Pons (tissue), 1 donor: ENCODE measurements at regions not wholly inside any gene's neighbourhood (a gene's known extent, or its start where the extent isn't known, plus 50 kb on each side); places are given as distances from the start of the nearest gene placed in this dataset.

ENCODE experiments used
- DNase-seq: peaks from one replicate; pipeline ENCODE4 v3.0.0-alpha.2; 2016; ENCODE audit warnings: low spot score

DNA sequence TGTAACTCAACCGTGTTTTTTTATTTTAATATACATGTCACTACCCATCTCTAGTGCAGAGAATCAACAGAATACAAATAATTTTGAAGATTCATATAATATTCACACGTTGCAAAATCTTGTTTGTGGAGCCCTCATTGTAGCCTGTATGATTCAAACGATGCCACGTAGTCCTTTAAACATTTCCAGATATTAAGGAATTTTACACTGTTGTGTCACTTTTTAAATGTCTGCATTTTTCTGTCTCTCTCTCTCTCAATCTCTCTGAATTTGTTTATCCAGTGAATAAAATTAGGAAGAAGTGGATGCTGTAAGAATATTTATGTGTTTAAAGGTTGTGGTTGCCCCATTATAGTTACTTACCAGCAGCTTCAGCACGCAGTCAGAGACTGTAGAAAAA lies 262.0 kb downstream of the PAX1 start:
- no peak for DNase-seq

DNA sequence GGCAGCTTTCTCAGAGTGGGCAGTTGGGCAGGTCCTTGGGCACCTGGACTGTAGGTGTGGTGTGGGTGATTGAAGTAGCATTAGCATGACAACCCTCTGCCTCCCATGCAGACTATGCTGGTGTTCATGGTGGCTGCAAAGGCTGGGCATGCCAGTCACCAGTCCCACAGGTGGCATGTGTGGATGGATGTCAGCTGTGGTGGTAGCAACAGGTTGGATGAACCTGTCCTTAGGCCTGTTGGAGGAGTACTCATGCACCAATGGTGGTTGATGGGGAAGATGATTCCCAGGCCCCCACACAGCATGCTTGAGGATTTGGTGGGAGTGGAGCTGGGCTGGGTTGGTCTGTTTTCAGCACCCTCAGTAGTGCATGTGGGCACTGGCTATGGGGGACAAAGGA lies 251.1 kb downstream of the PAX1 start:
- DNase-seq, result no peak

DNA sequence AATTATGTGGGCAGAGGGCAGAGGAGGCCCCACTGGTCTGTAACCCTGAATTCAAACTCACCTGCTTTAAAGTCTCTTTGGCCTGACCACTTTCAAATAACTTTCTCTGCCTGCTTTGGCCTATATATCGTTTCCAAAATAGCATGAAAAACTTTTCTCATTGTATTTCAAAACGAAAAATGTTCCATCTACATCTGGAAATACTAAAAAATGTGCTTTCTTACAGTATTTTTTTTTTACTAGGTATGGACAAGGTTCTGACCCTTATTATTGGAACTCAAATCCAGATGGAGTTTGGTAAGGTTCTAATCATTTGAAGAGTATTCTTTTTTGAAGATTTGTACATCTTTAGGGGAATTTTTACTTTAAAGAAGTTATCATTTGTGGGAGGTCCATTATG lies 241.9 kb downstream of the PAX1 start:
- no peak for DNase-seq

DNA sequence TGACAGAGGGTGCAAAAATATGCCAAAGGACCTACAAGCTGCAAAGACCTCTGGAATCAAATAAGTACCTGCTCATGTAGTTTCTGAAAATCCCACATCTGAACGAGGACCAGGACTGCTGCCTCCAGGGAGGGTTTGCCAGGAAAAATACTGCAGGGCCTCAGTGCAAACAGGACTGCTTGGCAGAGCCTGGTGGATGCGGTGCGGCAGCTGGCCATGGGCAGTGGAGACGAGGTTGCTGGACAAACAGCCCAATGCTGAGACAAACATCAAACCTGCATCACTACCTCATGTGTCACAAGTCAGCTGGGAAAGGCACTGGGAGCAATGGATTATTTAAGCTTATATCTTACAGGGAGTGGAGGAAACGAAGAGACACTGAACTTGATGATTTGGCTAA lies 238.8 kb downstream of the PAX1 start:
- DNase-seq, result peak; percentile 22

DNA sequence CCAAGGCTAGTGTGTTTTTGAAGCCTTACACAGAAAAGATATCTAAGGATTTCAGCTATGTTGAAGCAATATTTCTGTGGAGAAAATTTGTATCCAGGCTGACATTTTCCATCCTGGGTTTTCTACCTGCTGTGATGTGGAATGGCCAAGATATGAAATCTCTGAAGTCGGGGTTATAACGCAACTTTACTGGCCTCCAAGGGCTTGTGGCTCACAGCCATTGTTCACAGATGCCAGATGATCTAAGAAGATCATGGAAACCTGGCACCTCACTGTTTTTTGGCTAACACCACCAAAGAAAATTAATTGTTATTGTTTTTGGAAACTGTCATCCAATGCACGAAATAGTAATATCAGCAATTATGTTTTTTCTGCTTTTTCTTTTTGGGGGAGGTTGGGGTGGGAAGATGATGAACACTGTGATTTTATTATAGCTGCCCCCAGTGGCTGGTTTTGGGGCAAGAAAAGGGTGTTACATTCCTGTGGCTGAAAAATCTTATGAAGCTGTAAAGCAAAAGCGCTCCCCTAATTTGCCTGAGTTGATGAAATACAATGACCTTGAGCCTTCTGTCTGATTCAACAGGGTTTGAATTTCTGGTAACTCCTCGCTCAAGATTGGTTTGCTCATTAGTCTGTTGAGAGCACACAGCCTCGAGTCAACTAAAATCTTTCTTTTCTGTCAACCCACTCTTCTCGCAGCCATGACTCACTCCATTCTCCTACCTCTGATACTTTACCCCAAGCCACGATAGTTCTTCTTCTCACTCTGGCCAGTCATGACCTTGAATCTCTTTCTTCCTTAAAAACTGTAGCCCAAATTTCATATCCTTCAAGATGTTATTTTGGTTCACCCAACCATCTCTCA lies 236.7 kb downstream of the PAX1 start:
- DNase-seq, result peak; percentile 2

DNA sequence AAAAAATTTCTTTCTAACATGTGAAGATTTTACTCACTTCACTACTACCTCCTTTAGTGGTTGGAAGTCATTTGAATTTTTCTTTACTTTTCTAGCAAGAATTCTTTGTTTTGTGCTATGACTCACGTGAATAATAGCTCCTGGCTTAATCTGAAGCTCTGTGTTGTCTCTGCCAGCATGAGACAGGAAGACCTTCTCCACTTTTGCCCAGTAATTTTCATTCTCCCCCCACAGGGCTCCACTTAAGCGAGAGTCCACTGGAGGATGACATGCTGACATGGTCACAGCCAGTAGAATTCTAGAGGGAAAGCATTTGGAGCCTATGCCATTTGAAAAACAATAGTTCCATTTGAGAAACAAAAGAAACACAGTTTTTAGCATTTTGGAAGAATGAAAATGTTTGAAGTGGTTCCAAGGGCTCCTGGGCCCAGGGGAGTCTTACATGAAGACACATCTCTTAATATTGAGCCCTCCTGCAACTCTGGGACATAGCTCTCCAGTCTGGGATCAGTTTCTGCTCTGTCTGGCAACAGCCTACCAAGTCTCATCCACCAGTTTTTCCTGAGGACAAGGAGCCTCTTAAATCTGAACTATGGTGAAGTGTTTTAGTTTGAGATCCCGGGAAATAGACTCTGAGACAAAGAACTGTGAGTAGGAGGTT lies 231.4 kb downstream of the PAX1 start:
- no peak for DNase-seq

DNA sequence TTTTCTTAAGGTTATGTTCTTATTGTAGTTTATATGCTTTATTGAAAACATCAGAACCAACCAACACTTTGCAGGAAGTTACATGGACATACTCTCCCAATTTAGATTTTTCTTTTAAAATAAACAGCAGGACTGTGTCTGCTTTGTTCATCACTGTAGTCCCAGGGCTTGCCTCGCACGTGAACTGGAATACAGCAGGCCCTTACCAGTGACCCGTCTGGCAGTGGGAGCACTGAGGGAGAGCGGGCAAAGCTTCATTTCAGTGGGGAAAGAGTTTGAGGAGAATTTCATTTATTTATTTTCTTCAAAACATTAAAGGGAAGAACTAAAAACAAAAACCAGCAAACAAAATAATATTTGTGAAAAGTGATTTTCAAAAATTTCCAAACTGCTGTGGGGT lies 230.8 kb downstream of the PAX1 start:
- no peak for DNase-seq

DNA sequence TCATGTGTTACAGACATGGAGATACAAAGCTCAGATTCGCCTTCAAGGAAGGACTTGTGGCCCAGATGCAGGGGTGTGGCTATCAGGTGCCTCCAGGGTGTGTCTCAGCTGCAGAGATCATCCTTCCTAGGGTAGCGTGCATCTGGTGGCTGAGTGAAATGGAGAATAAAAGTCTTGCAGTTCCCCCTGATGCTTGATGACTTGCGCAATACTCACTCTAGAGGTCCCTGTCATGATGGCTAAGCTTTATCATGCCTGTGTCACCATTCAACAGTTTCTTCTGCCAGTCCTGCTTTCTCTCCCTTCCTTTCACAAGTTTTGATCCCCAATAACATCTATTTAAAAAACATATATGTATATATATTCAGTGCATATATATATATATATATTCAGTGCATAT lies 228.1 kb downstream of the PAX1 start:
- no peak for DNase-seq

DNA sequence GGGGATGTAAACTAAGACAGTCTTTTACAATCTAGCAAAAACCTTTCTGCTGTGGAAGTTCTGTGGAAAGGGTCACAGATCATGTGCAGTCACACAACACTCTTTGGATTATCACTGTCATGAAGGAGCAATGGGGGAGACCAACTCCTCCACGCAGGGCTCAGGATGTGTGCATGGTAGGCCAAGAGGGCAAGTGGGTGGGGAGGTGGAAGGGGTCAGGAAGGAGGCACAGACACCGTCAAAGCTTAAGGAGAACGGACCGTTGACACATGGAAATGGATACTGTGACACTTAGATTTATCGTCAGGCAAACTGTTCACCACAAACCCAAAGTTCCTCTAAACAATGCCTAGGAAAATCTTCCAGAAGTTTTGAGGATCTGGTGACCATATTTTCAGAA lies 215.8 kb downstream of the PAX1 start:
- DNase-seq, result no peak

DNA sequence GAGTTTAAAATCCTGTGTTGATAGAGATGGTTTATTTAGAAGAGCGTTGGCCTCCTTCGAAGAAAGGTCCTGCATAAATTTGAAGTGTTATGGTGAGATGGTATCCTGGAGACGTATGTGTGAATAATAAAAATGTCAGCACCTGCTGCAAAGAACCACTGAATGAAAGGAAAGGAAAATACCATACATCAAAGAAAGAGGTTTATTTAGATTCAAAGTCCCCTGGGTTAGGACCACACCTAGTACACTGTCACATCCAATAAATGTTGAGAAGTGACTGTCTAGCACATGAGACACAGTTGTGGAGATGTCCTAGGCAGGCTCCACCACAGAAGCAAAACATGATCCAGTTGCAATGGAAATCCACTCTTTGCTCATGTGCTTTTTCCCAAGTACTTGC lies 214.7 kb downstream of the PAX1 start:
- no peak for DNase-seq

DNA sequence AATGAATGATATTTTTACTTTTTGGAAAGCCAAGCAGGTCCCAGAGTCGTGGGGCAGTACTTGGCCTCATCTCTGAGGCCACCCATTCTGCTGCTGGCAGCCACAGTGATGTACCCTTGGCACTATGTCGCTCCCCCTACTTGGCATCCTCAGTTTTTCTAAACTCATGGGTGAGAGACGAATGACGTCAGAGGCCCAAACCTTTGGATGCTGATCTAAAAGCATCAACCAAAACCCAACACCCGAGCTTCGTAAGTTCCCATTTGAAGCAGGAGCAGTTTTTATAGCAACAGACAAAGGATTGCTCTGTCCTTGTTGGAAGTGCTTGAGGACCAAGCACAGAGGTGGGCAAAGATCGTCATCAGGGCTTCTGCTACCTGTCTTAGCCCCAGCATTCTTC lies 212.9 kb downstream of the PAX1 start:
- DNase-seq, result no peak

DNA sequence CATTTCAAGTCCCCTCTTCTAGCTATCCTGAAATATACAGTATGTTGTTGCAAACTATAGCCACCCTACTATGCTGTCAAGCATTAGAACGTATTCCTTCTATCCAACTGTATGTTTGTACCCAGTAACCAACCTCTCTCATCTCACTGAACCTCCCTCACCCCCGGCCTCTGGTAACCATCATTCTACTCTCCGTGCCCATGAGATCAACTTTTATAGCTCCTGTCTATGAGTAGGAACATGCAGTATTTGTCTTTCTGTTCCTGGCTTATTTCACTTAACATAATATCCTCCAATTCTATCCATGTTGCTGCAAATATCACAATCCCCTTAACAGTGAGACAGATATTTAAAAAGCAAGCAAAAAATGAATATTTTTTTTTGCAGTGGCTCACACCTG lies 196.9 kb downstream of the PAX1 start:
- no peak for DNase-seq

DNA sequence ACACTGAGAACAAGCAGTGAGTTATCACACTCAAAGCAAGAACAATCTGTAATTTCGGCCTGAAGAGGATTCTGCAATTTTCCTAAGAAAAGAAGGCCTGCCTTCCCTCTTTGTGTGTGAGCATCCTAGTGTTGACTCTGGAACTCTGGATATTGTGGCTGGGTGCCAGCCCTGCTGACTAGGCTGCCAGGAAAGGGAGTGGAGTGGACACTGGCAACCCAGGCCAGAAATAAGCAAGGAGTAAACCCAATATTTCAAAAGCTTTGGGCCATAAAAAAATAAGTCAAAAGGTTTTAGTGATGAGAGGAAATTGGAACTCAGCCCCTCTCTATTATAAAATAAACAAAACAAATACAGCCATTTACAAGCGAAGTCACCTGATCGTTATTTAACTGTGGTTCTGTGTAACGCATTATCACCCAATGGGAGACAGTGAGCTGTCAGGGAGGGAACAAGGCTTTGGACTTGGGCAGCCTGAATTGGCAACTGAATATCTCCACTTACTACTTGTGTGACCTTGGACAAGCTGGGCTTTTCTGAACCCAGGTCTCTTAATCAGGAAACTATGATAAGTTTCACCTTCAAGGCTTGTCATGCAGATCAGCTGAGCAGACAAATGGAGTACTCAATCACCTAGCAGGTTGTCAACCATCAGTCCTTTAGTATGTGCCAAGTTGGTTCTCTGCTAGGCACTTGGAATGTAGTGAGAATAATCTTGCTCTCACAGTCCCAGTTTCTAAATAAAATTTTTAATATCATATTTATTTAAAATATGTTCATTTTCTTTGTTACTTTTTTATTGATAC lies 196.2 kb downstream of the PAX1 start:
- peak; percentile 53 for DNase-seq

DNA sequence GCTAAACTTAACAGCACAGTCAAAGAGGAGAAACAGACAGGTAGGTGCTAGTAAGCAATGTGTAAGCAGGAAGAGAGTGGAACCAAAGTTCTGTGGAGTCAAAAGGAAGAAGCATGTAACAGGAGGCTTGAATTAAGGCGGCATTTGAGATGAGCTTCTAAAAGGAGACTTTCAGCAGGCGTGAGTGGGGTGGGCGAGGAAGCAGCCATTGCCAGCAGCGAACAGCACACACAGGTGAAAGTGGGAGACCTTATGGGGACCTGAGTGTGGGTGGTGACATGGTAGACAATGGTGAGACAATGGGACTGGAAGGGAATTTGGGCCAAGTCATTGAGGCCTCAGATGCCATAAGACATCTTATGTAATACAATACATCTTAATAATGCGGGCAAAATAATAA lies 195.0 kb downstream of the PAX1 start:
- no peak for DNase-seq

DNA sequence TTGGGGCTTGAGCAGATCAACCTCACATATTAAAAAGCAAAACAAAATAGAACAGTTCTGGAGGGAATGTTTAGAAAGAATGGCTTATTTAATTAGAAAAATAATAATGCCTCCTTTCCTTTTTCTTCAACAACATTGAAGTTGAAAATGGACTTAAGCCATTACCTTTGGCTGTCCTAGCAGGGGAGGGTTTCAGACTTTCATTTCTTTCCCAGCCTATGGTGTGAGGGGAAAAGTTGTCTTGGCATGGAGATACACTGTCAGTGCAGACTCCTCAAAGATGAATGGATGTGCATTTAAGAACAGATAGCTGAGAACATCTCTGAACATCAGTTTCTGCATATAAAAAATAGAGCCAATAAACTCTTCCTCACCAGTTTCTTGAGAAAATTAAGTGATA lies 169.5 kb downstream of the PAX1 start:
- no peak for DNase-seq

DNA sequence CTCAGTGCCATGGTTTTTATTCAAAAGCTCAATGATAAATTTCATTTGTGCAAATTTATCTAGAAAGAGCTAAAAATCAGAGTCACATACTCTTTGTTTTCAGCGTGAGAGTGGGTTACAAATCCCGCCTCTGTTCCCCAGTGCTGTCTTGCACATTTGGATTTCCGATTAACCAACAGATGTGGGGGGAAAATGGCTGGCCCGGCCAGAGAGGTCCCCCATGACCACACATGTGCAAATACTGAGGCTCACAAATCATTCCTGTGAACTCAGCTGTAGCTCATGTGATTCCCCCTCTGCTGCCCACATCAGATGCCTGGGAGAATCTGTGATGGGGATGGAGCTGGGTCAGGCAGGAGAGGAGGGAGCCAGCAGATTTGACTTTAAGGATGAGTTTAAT lies 168.7 kb downstream of the PAX1 start:
- no peak for DNase-seq

DNA sequence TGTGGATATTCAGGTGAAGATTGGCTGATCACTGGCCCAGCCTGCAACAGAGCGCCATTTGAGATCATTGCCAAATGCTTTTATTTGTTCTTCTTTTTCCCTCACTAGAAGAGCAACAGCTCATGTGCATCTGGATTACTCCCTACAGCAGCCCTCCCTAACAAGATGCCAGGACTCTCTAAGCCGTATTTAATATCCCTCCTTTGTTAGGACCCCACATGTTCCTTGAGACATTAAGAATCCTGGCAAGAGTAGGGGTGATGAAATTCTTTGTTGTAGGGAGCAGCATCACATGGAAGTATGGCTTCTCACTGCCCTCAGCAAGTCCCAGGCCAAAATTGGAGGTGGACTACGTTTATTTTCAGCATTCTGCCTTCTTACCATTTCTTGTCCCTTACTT lies 167.8 kb downstream of the PAX1 start:
- no peak for DNase-seq

DNA sequence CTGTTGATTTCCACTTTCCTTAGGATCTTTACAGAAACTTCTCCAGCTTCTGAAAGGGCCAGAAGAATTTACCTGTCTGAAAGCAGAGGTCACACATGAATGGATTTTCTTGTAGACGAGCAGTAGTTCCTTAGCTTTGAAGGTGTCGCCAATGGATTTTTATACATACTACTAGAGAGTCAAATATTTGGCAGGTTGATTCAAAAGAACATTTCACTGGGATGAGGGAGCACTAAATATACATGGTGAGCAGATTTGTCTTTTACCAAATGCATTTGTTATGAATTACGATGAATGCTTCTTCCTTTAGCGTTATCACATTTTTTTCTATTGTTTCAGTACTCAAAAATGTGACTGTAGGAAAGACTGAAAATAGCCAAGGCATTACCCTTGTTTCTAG lies 162.3 kb downstream of the PAX1 start:
- no peak for DNase-seq

DNA sequence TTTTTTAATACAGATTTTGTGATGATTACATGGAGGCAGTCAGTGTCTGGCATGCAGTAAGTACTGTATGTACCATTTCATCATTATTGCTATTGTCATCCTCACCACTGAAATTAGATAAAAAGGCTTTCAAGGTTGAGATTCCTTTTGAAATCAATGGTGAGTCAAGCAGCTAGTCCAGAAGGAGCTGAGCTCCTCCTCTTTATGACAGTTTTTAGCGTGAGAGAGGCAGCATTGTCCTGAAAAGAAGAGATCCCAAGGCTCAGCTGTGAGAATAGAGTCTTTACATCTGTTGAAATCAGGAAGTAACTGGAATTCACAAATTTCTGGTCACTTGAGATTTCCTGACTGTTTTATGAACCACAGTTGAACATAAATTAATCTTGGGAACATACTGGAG lies 161.9 kb downstream of the PAX1 start:
- DNase-seq, result no peak

DNA sequence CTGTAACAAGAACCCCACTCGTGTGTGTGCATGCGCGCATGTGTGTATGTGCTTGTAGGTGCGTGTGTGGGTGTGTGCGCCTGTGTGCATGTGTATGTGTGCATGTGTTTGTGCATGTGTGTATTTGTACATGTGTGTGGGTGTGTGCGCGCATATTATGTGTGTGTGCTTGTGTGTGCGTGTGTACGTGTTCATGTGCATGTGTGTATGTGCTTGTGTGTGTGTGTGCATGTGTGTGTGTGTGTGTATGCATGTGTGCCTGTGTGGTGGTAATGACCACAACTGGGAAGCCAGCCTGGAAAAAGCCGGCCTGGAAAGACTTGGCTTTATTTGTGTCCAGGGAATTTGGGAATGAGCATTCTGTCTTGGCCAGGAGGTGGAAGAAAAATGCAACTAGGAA lies 157.5 kb downstream of the PAX1 start:
- DNase-seq, result no peak

DNA sequence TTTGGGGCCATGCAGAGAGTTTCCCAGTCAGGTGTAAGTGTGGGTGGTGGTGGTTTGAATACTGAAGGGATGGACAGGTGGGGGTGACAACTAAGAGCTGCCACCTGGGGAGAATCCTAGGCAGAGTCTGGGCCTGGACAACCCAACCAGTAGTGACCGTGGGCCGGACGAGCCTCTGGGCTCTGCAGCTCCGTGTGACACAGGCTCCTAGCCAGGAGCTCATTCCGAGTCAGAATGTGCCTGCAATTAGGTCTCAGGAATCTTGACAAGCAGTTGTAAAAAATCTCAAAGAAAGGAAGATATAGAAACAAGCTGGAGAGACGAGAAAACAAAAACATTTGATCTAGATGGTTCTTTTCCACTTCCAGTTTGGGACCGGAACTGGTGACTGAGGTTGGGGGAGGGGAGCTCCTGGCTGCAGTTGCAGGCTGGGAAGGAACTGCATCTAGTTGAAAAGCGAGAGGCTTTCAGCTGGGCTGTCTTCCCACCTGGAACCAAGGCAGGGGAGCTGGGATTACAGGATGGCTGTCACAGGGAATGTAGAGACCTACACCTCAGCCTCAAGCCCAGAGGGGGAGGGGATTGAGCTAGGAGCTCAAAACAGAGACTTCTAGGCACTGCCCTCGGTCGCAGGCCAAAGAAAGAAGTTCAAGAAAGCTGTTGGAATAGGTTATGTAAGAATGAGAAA lies 156.9 kb downstream of the PAX1 start:
- DNase-seq, result no peak

DNA sequence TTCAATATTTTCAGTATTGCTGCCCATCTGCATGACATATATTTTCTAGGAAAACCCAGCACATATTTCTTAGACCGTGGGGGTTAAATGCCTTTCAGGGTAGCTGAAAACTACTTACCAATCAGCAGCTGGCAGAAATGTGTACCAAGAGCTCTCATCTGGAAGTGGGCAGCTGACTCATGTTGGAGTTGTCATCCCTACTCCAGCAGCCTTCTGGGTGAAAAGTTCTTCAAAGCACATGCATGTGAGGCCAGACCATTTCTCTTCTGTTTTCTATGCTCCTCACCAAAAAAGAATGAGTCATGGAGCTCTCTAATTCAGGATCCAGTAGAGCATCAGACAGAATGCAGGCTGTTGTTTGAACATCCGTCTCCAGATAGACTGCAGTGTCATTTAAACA lies 135.5 kb downstream of the PAX1 start:
- no peak for DNase-seq
